HepG2 (cell line): ENCODE measurements at regions not wholly inside any gene's neighbourhood (a gene's known extent, or its start where the extent isn't known, plus 50 kb on each side); places are given as distances from the start of the nearest gene placed in this dataset.

Source experiments
- ATAC-seq: fragments of 200-7000 bp; cut with Tn5 transposase; 3 replicates; pipeline ENCODE4 v1.9.1; 2020; ENCODE audit warnings: mild to moderate bottlenecking, moderate library complexity
- BruUV-seq: library from RNA; stranded (reverse); fragments of 400-500 nt; replicated peaks from 2 replicates; lab custom pipeline; 2021; lab: Mats Ljungman, UMichigan
- CTCF ChIA-PET: fragments of 300-600 bp; formaldehyde crosslinking; extraction: SDS; loops from one replicate; lab custom pipeline; 2021; ENCODE audit warnings: low total read pairs, inconsistent platforms, low intra/inter-chr PET ratio; lab: Yijun Ruan, JAX
- POLR2A ChIA-PET: fragments of 350-600 bp; sonication (Branson Sonifier 250); formaldehyde crosslinking; loops from one replicate; lab custom pipeline; 2020; ENCODE audit warnings: antibody characterized with exemption, inconsistent platforms; lab: Yijun Ruan, JAX
- DNase-seq: peaks from one replicate; pipeline ENCODE4 v3.0.0-alpha.2; 2015; ENCODE audit warnings: low spot score
- FAIRE-seq: peaks from 3 replicates; lab custom pipeline; 2011; peaks lifted over from hg19 to GRCh38; lab: Jason Lieb, UNC
- H2AFZ ChIP-seq: one replicate; pipeline ENCODE4 v1.6.1; 2011; ENCODE audit warnings: low read length, inconsistent platforms
- H3K27ac ChIP-seq: fragments of 300-600 bp; 3 replicates; pipeline ENCODE4 v1.8.0; 2011; ENCODE audit warnings: mixed run types, mild to moderate bottlenecking, mixed read lengths, low read length, inconsistent platforms; ENCODE audit not compliant: insufficient read depth; ENCODE audit errors: extremely low read length
- H3K27me3 ChIP-seq, 2 experiments: fragments of 200-600 bp in 1 of 2; 2 replicates in 1 of 2; 3 replicates in 1 of 2; pipeline versions ENCODE4 v1.6.0 to v1.8.0; 2011; ENCODE audit warnings: low read length in 2 of 2, mild to moderate bottlenecking in 2 of 2, moderate library complexity in 2 of 2, inconsistent platforms in 1 of 2; ENCODE audit not compliant: insufficient read depth in 2 of 2, control insufficient read depth in 1 of 2
- H3K36me3 ChIP-seq, 2 experiments: fragments of 200-600 bp in 1 of 2; replicated peaks in 1 of 2; 2 replicates in 1 of 2; 3 replicates in 1 of 2; pipeline versions ENCODE4 v1.5.1 to v1.8.0; 2011; ENCODE audit warnings: low read length in 2 of 2, inconsistent platforms in 1 of 2; ENCODE audit not compliant: insufficient read depth in 2 of 2, control insufficient read depth in 1 of 2
- H3K4me1 ChIP-seq: 2 replicates; pipeline ENCODE4 v1.5.1; 2012; ENCODE audit warnings: low read length, inconsistent platforms; ENCODE audit not compliant: insufficient read depth
- H3K4me2 ChIP-seq: 2 replicates; pipeline ENCODE4 v1.6.0; 2011; ENCODE audit warnings: low read depth, low read length, inconsistent platforms
- H3K4me3 ChIP-seq, 3 experiments: fragments of 200-600 bp in 1 of 3; sonication (generic), shearing (Covaris generic) in 1 of 3; replicated peaks in 1 of 3; 2 replicates each; pipeline ENCODE4 v1.5.1; 2011 to 2016; ENCODE audit warnings: low read length in 3 of 3, inconsistent platforms in 2 of 3, low read depth in 2 of 3, mild to moderate bottlenecking in 2 of 3, control low read depth in 1 of 3, mixed read lengths in 1 of 3; ENCODE audit not compliant: insufficient read depth in 1 of 3
- H3K79me2 ChIP-seq: one replicate; pipeline ENCODE4 v1.6.1; 2011; ENCODE audit warnings: low read length, inconsistent platforms; ENCODE audit not compliant: insufficient read depth
- H3K9ac ChIP-seq: 2 replicates; pipeline ENCODE4 v1.6.0; 2011; ENCODE audit warnings: mild to moderate bottlenecking, low read depth, low read length, inconsistent platforms; ENCODE audit not compliant: insufficient read depth
- H3K9me3 ChIP-seq: 2 replicates; pipeline ENCODE4 v1.5.1; 2012; ENCODE audit warnings: mild to moderate bottlenecking, low read length
- H4K20me1 ChIP-seq: 2 replicates; pipeline ENCODE4 v1.6.0; 2011; ENCODE audit warnings: inconsistent platforms, mild to moderate bottlenecking, low read length, moderate library complexity; ENCODE audit not compliant: insufficient read depth
- CHCHD3 ChIP-seq: sonication (generic); formaldehyde crosslinking; IDR thresholded peaks from 2 replicates; pipeline ENCODE4 v1.8.0; 2022; ENCODE audit warnings: mild to moderate bottlenecking, missing genetic modification reagents, moderate library complexity
- EZH2 ChIP-seq: conservative IDR thresholded peaks from 2 replicates; pipeline ENCODE4 v1.6.1; 2012; ENCODE audit warnings: mild to moderate bottlenecking, low read depth, low read length, moderate library complexity
- HES4 ChIP-seq: sonication (generic); formaldehyde crosslinking; IDR thresholded peaks from 2 replicates; pipeline ENCODE4 v1.9.0; 2021; ENCODE audit warnings: mild to moderate bottlenecking, missing genetic modification reagents, borderline replicate concordance
- KDM1A ChIP-seq: IDR thresholded peaks from 2 replicates; pipeline ENCODE4 v1.6.1; 2016; ENCODE audit warnings: missing compliant biosample characterization
- MAFG ChIP-seq: sonication (generic); formaldehyde crosslinking; IDR thresholded peaks from 2 replicates; pipeline ENCODE4 v1.5.1; 2020; ENCODE audit warnings: mild to moderate bottlenecking, missing genetic modification reagents
- NFE2L2 ChIP-seq: fragments of 150-350 bp; IDR thresholded peaks from 2 replicates; pipeline ENCODE4 v1.6.1; 2014; ENCODE audit warnings: low read length
- NFIC ChIP-seq: IDR thresholded peaks from 2 replicates; pipeline ENCODE4 v1.6.1; 2012; ENCODE audit warnings: mild to moderate bottlenecking, low read length, inconsistent platforms
- NR3C1 ChIP-seq: sonication (generic); formaldehyde crosslinking; IDR thresholded peaks from 2 replicates; pipeline ENCODE4 v1.4.0; 2020; ENCODE audit warnings: missing genetic modification reagents
- RFXANK ChIP-seq: IDR thresholded peaks from 2 replicates; pipeline ENCODE4 v1.6.1; 2016
- SCMH1 ChIP-seq: sonication (generic); formaldehyde crosslinking; IDR thresholded peaks from 2 replicates; pipeline ENCODE4 v1.9.0; 2021; ENCODE audit warnings: missing genetic modification reagents, mild to moderate bottlenecking, borderline replicate concordance
- SNAPC2 ChIP-seq: sonication (generic); formaldehyde crosslinking; IDR thresholded peaks from 2 replicates; pipeline ENCODE4 v1.8.1; 2022; ENCODE audit warnings: mild to moderate bottlenecking, missing genetic modification reagents
- ZBTB8A ChIP-seq: sonication (generic); formaldehyde crosslinking; IDR thresholded peaks from 2 replicates; pipeline ENCODE4 v1.4.0; 2020; ENCODE audit warnings: mild to moderate bottlenecking, low read depth, missing genetic modification reagents, borderline replicate concordance
- ZNF292 ChIP-seq: sonication (generic); formaldehyde crosslinking; IDR thresholded peaks from 2 replicates; pipeline ENCODE4 v1.8.1; 2022; ENCODE audit warnings: mild to moderate bottlenecking, low read depth, missing genetic modification reagents, borderline replicate concordance
- ZNF354B ChIP-seq: sonication (generic); formaldehyde crosslinking; IDR thresholded peaks from 2 replicates; pipeline ENCODE4 v1.8.0; 2022; ENCODE audit warnings: mild to moderate bottlenecking, missing genetic modification reagents
- ZNF430 ChIP-seq: sonication (generic); formaldehyde crosslinking; IDR thresholded peaks from 2 replicates; pipeline ENCODE4 v1.9.0; 2021; ENCODE audit warnings: mild to moderate bottlenecking, missing genetic modification reagents
- ZNF44 ChIP-seq: sonication (generic); formaldehyde crosslinking; IDR thresholded peaks from 2 replicates; pipeline ENCODE4 v1.5.1; 2020; ENCODE audit warnings: mild to moderate bottlenecking, missing genetic modification reagents
- WGBS: methylation state at CpG from one replicate; pipeline ENCODE4 v1.1.6; 2017; ENCODE audit warnings: low lambda C conversion rate; 5-methylcytosine and 5-hydroxymethylcytosine counted together
- in situ Hi-C: cut with HindIII; loops from 2 replicates; pipeline ENCODE4 v1.10.0; 2017; ENCODE audit warnings: low pct_unique_long_range_greater_than_20kb; ENCODE audit not compliant: extremely low pct_ligation_motif_present
- intact Hi-C: fragments of 100-400 bp; cut with micrococcal nuclease; formaldehyde crosslinking; loops from one replicate; pipeline ENCODE4 v1.10.0; 2022; ENCODE audit not compliant: unreplicated experiment
- TF ChIP-seq, protein P1 (sequence below): fragments of 450-650 bp; IDR thresholded peaks from 2 replicates; pipeline ENCODE4 v1.6.1; 2016
- TF ChIP-seq, protein P2 (sequence below): sonication (generic); formaldehyde crosslinking; IDR thresholded peaks from 2 replicates; pipeline ENCODE4 v1.5.0; 2020; ENCODE audit warnings: mild to moderate bottlenecking, missing genetic modification reagents, borderline replicate concordance

DNA sequence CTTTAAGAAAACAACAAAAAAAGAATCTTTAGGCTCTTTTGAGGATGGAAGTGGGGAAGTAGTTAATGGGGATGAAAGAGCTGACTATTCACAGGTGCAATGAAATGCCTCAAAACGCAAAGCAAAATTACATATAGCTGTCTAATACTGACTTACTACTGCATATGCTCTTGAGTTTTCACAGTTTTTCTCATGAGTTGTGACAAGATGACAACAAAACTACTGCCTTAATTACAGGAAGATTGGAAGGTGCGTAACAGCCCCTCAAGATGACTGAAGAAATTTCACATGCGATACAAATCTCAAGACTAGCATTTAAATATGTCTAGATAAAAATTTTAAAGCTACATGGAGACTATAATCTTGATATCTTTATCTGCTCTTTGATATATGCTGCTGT lies 547.8 kb upstream of the POU3F2 start:
- H3K9ac ChIP-seq = no peak overlapping the region
- no peaks in the 10 kb centered on the region for H3K9me3 ChIP-seq
- no peaks in the 10 kb centered on the region for H3K4me1 ChIP-seq
- ChIA-PET POLR2A (no interaction called here), CTCF (no interaction called here)
- H3K4me2 ChIP-seq = no peak overlapping the region
- BruUV-seq = no TSS peak
- DNase-seq = no peak
- no peak for FAIRE-seq
- 4% methylated on average over 3 of the region's 3 CpGs for WGBS
- TF ChIP-seq NFIC (no peak), ZNF292 (CRISPR knock-in tag) (no peak), ZNF44 (CRISPR knock-in tag) (no peak)
- H2AFZ ChIP-seq = no peak overlapping the region
- intact Hi-C loops = no loop called here
- H3K4me3 ChIP-seq = no peak overlapping the region
- H3K27me3 ChIP-seq = no peaks in the 10 kb centered on the region
- H3K36me3 ChIP-seq = no peaks in the 10 kb centered on the region
- no peaks in the 10 kb centered on the region for H4K20me1 ChIP-seq
- no peak overlapping the region for H3K27ac ChIP-seq
- no peaks in the 10 kb centered on the region for H3K79me2 ChIP-seq
- ATAC-seq = no peak
- in situ Hi-C loops = no loop called here

DNA sequence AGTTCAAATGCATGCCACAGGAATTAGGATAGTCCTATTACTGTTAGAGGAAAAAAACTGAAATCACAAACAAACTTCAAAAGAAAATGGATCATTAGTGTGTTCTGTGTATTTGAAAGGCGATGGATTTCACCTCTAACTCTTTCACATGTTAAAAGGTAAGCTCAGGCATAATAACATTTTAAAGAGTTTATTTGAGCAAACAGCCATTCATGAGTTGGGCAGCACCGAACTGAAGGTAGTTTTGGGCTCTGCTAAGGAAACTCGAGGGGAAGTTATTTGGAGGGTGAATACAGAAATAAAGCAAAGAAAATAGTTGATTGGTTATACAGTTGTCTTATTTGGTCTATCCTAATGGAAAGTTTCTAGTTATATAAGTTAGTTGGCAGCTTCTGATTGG lies 546.5 kb upstream of the POU3F2 start:
- FAIRE-seq = no peak
- 0% methylated on average over 3 of the region's 3 CpGs for WGBS
- ChIA-PET CTCF (no interaction called here), POLR2A (no interaction called here)
- H3K9me3 ChIP-seq = no peaks in the 10 kb centered on the region
- no peak overlapping the region for H3K27ac ChIP-seq
- intact Hi-C loops = no loop called here
- no peak overlapping the region for H3K9ac ChIP-seq
- no peaks in the 10 kb centered on the region for H3K79me2 ChIP-seq
- no peaks in the 10 kb centered on the region for H3K36me3 ChIP-seq
- H3K4me1 ChIP-seq = no peaks in the 10 kb centered on the region
- no TSS peak for BruUV-seq
- H3K27me3 ChIP-seq = no peaks in the 10 kb centered on the region
- in situ Hi-C loops = no loop called here
- H3K4me2 ChIP-seq = no peak overlapping the region
- DNase-seq = no peak
- no peak overlapping the region for H2AFZ ChIP-seq
- no peaks in the 10 kb centered on the region for H4K20me1 ChIP-seq
- no peak overlapping the region for H3K4me3 ChIP-seq
- ATAC-seq = no peak
- TF ChIP-seq, protein P1, sequence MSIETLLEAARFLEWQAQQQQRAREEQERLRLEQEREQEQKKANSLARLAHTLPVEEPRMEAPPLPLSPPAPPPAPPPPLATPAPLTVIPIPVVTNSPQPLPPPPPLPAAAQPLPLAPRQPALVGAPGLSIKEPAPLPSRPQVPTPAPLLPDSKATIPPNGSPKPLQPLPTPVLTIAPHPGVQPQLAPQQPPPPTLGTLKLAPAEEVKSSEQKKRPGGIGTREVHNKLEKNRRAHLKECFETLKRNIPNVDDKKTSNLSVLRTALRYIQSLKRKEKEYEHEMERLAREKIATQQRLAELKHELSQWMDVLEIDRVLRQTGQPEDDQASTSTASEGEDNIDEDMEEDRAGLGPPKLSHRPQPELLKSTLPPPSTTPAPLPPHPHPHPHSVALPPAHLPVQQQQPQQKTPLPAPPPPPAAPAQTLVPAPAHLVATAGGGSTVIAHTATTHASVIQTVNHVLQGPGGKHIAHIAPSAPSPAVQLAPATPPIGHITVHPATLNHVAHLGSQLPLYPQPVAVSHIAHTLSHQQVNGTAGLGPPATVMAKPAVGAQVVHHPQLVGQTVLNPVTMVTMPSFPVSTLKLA = no peak
- no peak for TF ChIP-seq KDM1A (CRISPR knock-in tag)
- no peak for TF ChIP-seq SNAPC2
- no peak for TF ChIP-seq CHCHD3 (CRISPR knock-in tag)
- TF ChIP-seq NFE2L2 = no peak
- TF ChIP-seq HES4 = no peak
- TF ChIP-seq RFXANK (CRISPR knock-in tag) = no peak
- TF ChIP-seq EZH2 = no peak
- no peak for TF ChIP-seq NR3C1 (CRISPR knock-in tag)
- no peak for TF ChIP-seq MAFG (CRISPR knock-in tag)
- no peak for TF ChIP-seq SCMH1
- TF ChIP-seq ZNF354B = no peak
- TF ChIP-seq, protein P2, sequence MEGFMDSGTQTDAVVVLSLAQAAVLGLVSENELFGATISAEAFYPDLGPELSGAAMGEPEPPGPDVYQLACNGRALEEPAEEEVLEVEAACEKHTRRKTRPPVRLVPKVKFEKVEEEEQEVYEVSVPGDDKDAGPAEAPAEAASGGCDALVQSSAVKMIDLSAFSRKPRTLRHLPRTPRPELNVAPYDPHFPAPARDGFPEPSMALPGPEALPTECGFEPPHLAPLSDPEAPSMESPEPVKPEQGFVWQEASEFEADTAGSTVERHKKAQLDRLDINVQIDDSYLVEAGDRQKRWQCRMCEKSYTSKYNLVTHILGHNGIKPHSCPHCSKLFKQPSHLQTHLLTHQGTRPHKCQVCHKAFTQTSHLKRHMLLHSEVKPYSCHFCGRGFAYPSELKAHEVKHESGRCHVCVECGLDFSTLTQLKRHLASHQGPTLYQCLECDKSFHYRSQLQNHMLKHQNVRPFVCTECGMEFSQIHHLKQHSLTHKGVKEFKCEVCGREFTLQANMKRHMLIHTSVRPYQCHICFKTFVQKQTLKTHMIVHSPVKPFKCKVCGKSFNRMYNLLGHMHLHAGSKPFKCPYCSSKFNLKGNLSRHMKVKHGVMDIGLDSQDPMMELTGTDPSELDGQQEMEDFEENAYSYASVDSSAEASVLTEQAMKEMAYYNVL (CRISPR knock-in tag) = no peak
- TF ChIP-seq ZBTB8A (CRISPR knock-in tag) = no peak
- no peak for TF ChIP-seq ZNF430 (CRISPR knock-in tag)
